Mesendoderm (in vitro differentiated cells): ENCODE measurements at regions not wholly inside any gene's neighbourhood (a gene's known extent, or its start where the extent isn't known, plus 50 kb on each side); places are given as distances from the start of the nearest gene placed in this dataset.

ENCODE experiments used
- DNase-seq: peaks from one replicate; pipeline ENCODE4 v3.0.0; 2013
- H2AK5ac ChIP-seq: 2 replicates; pipeline ENCODE4 v1.6.1; 2013; ENCODE audit warnings: low read length, inconsistent platforms
- H2BK120ac ChIP-seq: 2 replicates; pipeline ENCODE4 v1.6.1; 2013; ENCODE audit warnings: low read depth, mild to moderate bottlenecking, low read length, moderate library complexity, mixed read lengths
- H2BK15ac ChIP-seq: replicated peaks from 2 replicates; pipeline ENCODE4 v1.6.1; 2013; ENCODE audit warnings: low read depth, mild to moderate bottlenecking, moderate library complexity
- H2BK5ac ChIP-seq: 2 replicates; pipeline ENCODE4 v1.6.1; 2013; ENCODE audit warnings: low read length, inconsistent platforms
- H3K18ac ChIP-seq: 2 replicates; pipeline ENCODE4 v1.6.1; 2013; ENCODE audit warnings: mild to moderate bottlenecking, low read length, mixed read lengths
- H3K23ac ChIP-seq: one replicate; pipeline ENCODE4 v1.6.1; 2013; ENCODE audit warnings: low read length
- H3K27ac ChIP-seq: 2 replicates; pipeline ENCODE4 v1.5.1; 2013; ENCODE audit warnings: low read depth, mild to moderate bottlenecking, inconsistent platforms, low read length, moderate library complexity
- H3K27me3 ChIP-seq: 2 replicates; pipeline ENCODE4 v1.6.1; 2013; ENCODE audit warnings: low read length, control low read depth, mild to moderate bottlenecking, inconsistent platforms; ENCODE audit not compliant: insufficient read depth, poor library complexity
- H3K36me3 ChIP-seq: 2 replicates; pipeline ENCODE4 v1.6.1; 2013; ENCODE audit warnings: low read length, inconsistent platforms; ENCODE audit not compliant: control insufficient read depth, insufficient read depth
- H3K4ac ChIP-seq: one replicate; pipeline ENCODE4 v1.6.1; 2013; ENCODE audit warnings: low read depth, mild to moderate bottlenecking, low read length, moderate library complexity
- H3K4me1 ChIP-seq: 2 replicates; pipeline ENCODE4 v1.6.1; 2013; ENCODE audit warnings: low read depth, low read length, inconsistent platforms; ENCODE audit not compliant: control insufficient read depth
- H3K4me2 ChIP-seq: 2 replicates; pipeline ENCODE4 v1.6.1; 2013; ENCODE audit warnings: low read length
- H3K4me3 ChIP-seq: 2 replicates; pipeline ENCODE4 v1.5.1; 2013; ENCODE audit warnings: mild to moderate bottlenecking, low read length
- H3K56ac ChIP-seq: one replicate; pipeline ENCODE4 v1.6.1; 2013; ENCODE audit warnings: low read length
- H3K79me1 ChIP-seq: 2 replicates; pipeline ENCODE4 v1.6.1; 2013; ENCODE audit warnings: low read length, inconsistent platforms
- H3K79me2 ChIP-seq: 2 replicates; pipeline ENCODE4 v1.6.1; 2013; ENCODE audit warnings: mild to moderate bottlenecking, low read length; ENCODE audit not compliant: control insufficient read depth, insufficient read depth
- H3K9ac ChIP-seq: 2 replicates; pipeline ENCODE4 v1.6.1; 2013; ENCODE audit warnings: low read length, inconsistent platforms
- H4K5ac ChIP-seq: one replicate; pipeline ENCODE4 v1.6.1; 2013; ENCODE audit warnings: low read length
- H4K8ac ChIP-seq: one replicate; pipeline ENCODE4 v1.6.1; 2013; ENCODE audit warnings: low read depth, mild to moderate bottlenecking, control low read depth, low read length, moderate library complexity
- WGBS: extraction: QIAGEN DNeasy Blood & Tissue Kit; methylation state at CpG from one replicate; pipeline ENCODE4 v1.1.7; 2013; ENCODE audit warnings: low lambda C conversion rate, missing lambda C conversion rate; ENCODE audit not compliant: insufficient coverage; ENCODE audit errors: extremely low coverage; 5-methylcytosine and 5-hydroxymethylcytosine counted together

- no peak overlapping the region for H2AK5ac ChIP-seq
- H3K9ac ChIP-seq = no peak overlapping the region
- H3K56ac ChIP-seq = no peak overlapping the region
- no peaks in the 10 kb centered on the region for H3K79me1 ChIP-seq
- H3K4me1 ChIP-seq = no peaks in the 10 kb centered on the region
- DNase-seq = no peak
- no peak overlapping the region for H2BK15ac ChIP-seq
- no peak overlapping the region for H4K5ac ChIP-seq
- no peak overlapping the region for H4K8ac ChIP-seq
- no peak overlapping the region for H3K23ac ChIP-seq
- H3K79me2 ChIP-seq = no peaks in the 10 kb centered on the region
- no peak overlapping the region for H3K27ac ChIP-seq
- H2BK5ac ChIP-seq = no peak overlapping the region
- no peaks in the 10 kb centered on the region for H3K27me3 ChIP-seq
- no peak overlapping the region for H3K4ac ChIP-seq
- no peak overlapping the region for H2BK120ac ChIP-seq
- no peak overlapping the region for H3K4me2 ChIP-seq
- no peak overlapping the region for H3K4me3 ChIP-seq
- no peak overlapping the region for H3K18ac ChIP-seq
- no peaks in the 10 kb centered on the region for H3K36me3 ChIP-seq
Measured at GRCh38 chr6:126661646-126662045, 321.7 kb downstream of the CENPW start.

- Histone ChIP-seq H3K79me2 (no peaks in the 10 kb centered on the region), H3K4me1 (no peaks in the 10 kb centered on the region), H4K8ac (no peak overlapping the region), H4K5ac (no peak overlapping the region), H3K4ac (no peak overlapping the region), H3K79me1 (no peaks in the 10 kb centered on the region), H3K4me3 (no peak overlapping the region), H3K23ac (no peak overlapping the region), H3K56ac (no peak overlapping the region), H3K27me3 (no peaks in the 10 kb centered on the region), H3K27ac (no peak overlapping the region), H3K9ac (no peak overlapping the region), H3K18ac (no peak overlapping the region), H2BK120ac (no peak overlapping the region), H2BK5ac (no peak overlapping the region), H3K4me2 (no peak overlapping the region), H2AK5ac (no peak overlapping the region), H2BK15ac (no peak overlapping the region), H3K36me3 (no peaks in the 10 kb centered on the region)
- DNase-seq = no peak
Measured at GRCh38 chr6:126662966-126663365, 323.1 kb downstream of the CENPW start.

- no peaks in the 10 kb centered on the region for H3K79me2 ChIP-seq
- H3K36me3 ChIP-seq = no peaks in the 10 kb centered on the region
- no peaks in the 10 kb centered on the region for H3K27me3 ChIP-seq
- H4K8ac ChIP-seq = no peak overlapping the region
- H2AK5ac ChIP-seq = no peak overlapping the region
- no peak overlapping the region for H3K27ac ChIP-seq
- H3K79me1 ChIP-seq = no peaks in the 10 kb centered on the region
- no peak overlapping the region for H3K9ac ChIP-seq
- no CpG with 5 or more reads among the region's 1 CpG for WGBS
- no peak overlapping the region for H4K5ac ChIP-seq
- H2BK120ac ChIP-seq = no peak overlapping the region
- H3K56ac ChIP-seq = no peak overlapping the region
- H3K4ac ChIP-seq = no peak overlapping the region
- no peak overlapping the region for H3K4me2 ChIP-seq
- H3K4me3 ChIP-seq = no peak overlapping the region
- DNase-seq = no peak
- no peak overlapping the region for H3K18ac ChIP-seq
- H3K23ac ChIP-seq = no peak overlapping the region
- no peak overlapping the region for H2BK5ac ChIP-seq
- no peaks in the 10 kb centered on the region for H3K4me1 ChIP-seq
- H2BK15ac ChIP-seq = no peak overlapping the region
Measured at GRCh38 chr6:126664271-126664670, 324.4 kb downstream of the CENPW start.

GRCh38 chr6:126665551-126665950 lies 325.6 kb downstream of the CENPW start:
- Histone ChIP-seq H3K4ac (no peak overlapping the region), H3K27ac (no peak overlapping the region), H3K56ac (no peak overlapping the region), H3K4me2 (no peak overlapping the region), H2AK5ac (no peak overlapping the region), H3K27me3 (no peaks in the 10 kb centered on the region), H3K4me3 (no peak overlapping the region), H3K9ac (no peak overlapping the region), H3K79me1 (no peaks in the 10 kb centered on the region), H3K36me3 (no peaks in the 10 kb centered on the region), H3K18ac (no peak overlapping the region), H4K8ac (no peak overlapping the region), H2BK15ac (no peak overlapping the region), H2BK120ac (no peak overlapping the region), H2BK5ac (no peak overlapping the region), H3K79me2 (no peaks in the 10 kb centered on the region), H3K23ac (no peak overlapping the region), H4K5ac (no peak overlapping the region), H3K4me1 (no peaks in the 10 kb centered on the region)
- DNase-seq = no peak
- WGBS = no CpG with 5 or more reads among the region's 3 CpGs

- no peak overlapping the region for H2BK5ac ChIP-seq
- H2BK120ac ChIP-seq = no peak overlapping the region
- H3K27ac ChIP-seq = no peak overlapping the region
- no peak overlapping the region for H4K5ac ChIP-seq
- no peak overlapping the region for H2AK5ac ChIP-seq
- no peak overlapping the region for H3K4ac ChIP-seq
- H2BK15ac ChIP-seq = no peak overlapping the region
- no peak overlapping the region for H3K4me2 ChIP-seq
- H3K23ac ChIP-seq = no peak overlapping the region
- H3K4me3 ChIP-seq = no peak overlapping the region
- no peaks in the 10 kb centered on the region for H3K4me1 ChIP-seq
- no CpG with 5 or more reads among the region's 3 CpGs for WGBS
- no peak overlapping the region for H3K9ac ChIP-seq
- H3K27me3 ChIP-seq = no peaks in the 10 kb centered on the region
- H3K79me2 ChIP-seq = no peaks in the 10 kb centered on the region
- H3K18ac ChIP-seq = no peak overlapping the region
- DNase-seq = no peak
- no peaks in the 10 kb centered on the region for H3K79me1 ChIP-seq
- no peak overlapping the region for H4K8ac ChIP-seq
- no peaks in the 10 kb centered on the region for H3K36me3 ChIP-seq
- no peak overlapping the region for H3K56ac ChIP-seq
Measured at GRCh38 chr6:126667071-126667470, 327.2 kb downstream of the CENPW start.

- Histone ChIP-seq H3K23ac (no peak overlapping the region), H4K5ac (no peak overlapping the region), H3K36me3 (no peaks in the 10 kb centered on the region), H2AK5ac (no peak overlapping the region), H3K79me1 (no peaks in the 10 kb centered on the region), H3K27me3 (no peaks in the 10 kb centered on the region), H4K8ac (no peak overlapping the region), H3K4ac (no peak overlapping the region), H3K79me2 (no peaks in the 10 kb centered on the region), H3K18ac (no peak overlapping the region), H2BK15ac (no peak overlapping the region), H3K4me3 (no peak overlapping the region), H3K56ac (no peak overlapping the region), H3K4me1 (no peaks in the 10 kb centered on the region), H3K27ac (no peak overlapping the region), H3K9ac (no peak overlapping the region), H2BK5ac (no peak overlapping the region), H3K4me2 (no peak overlapping the region), H2BK120ac (no peak overlapping the region)
- DNase-seq = no peak
Measured at GRCh38 chr6:126667728-126668127, 327.8 kb downstream of the CENPW start.
